HFF-Myc (cell line): ENCODE measurements at regions not wholly inside any gene's neighbourhood (a gene's known extent, or its start where the extent isn't known, plus 50 kb on each side); places are given as distances from the start of the nearest gene placed in this dataset.
A peak's percentile ranks its signal among the peaks of the same experiment; 100 is the strongest.

Experiments
- DNase-seq: peaks from one replicate; pipeline ENCODE4 v3.0.0-alpha.2; 2011; ENCODE audit warnings: low read depth; ENCODE audit errors: extremely low read depth
- H3K4me3 ChIP-seq: replicated peaks from 2 replicates; pipeline ENCODE4 v1.5.1; 2011; ENCODE audit warnings: low read depth, mild to moderate bottlenecking, control low read depth, low read length
- CTCF ChIP-seq: IDR thresholded peaks from 2 replicates; pipeline ENCODE4 v1.5.1; 2012; ENCODE audit warnings: mild to moderate bottlenecking, low read depth, low read length, control low read depth; ENCODE audit errors: missing control alignments

GRCh38 chr2:236341067-236341466, 76.9 kb upstream of the ASB18 start:
- no peak for DNase-seq
- no peak overlapping the region for H3K4me3 ChIP-seq
- no peak for TF ChIP-seq CTCF

GRCh38 chr2:236341721-236342120, 77.5 kb upstream of the ASB18 start:
- no peak overlapping the region for H3K4me3 ChIP-seq
- DNase-seq = no peak
- no peak for TF ChIP-seq CTCF

- no peak for DNase-seq
- TF ChIP-seq CTCF = no peak
- no peak overlapping the region for H3K4me3 ChIP-seq
Measured at GRCh38 chr2:236342507-236342906, 78.3 kb upstream of the ASB18 start.

GRCh38 chr2:236342951-236343350, 78.7 kb upstream of the ASB18 start:
- no peak for TF ChIP-seq CTCF
- no peak for DNase-seq
- H3K4me3 ChIP-seq = no peak overlapping the region

GRCh38 chr2:236343400-236344161, 79.4 kb upstream of the ASB18 start:
- no peak overlapping the region for H3K4me3 ChIP-seq
- TF ChIP-seq CTCF = peak; percentile 76
- DNase-seq = peak; percentile 36

GRCh38 chr2:236344446-236344845, 80.2 kb upstream of the ASB18 start:
- H3K4me3 ChIP-seq = no peak overlapping the region
- DNase-seq = no peak
- no peak for TF ChIP-seq CTCF
